Prostate gland (tissue), 2 donors: ENCODE measurements at regions not wholly inside any gene's neighbourhood (a gene's known extent, or its start where the extent isn't known, plus 50 kb on each side); places are given as distances from the start of the nearest gene placed in this dataset.

ENCODE experiments used
- CTCF ChIP-seq, 4 experiments: fragments of 200-600 bp in 2 of 4; fragments of 450-650 bp in 2 of 4; sonication (generic) in 2 of 4; IDR thresholded peaks; 1 replicate in 3 of 4; 2 replicates in 1 of 4; pipeline ENCODE4 v1.5.1; 2016 to 2019; ENCODE audit warnings: antibody characterized with exemption in 4 of 4, mild to moderate bottlenecking in 2 of 4, moderate library complexity in 2 of 4
- POLR2A ChIP-seq: fragments of 450-650 bp; IDR thresholded peaks from one replicate; pipeline ENCODE4 v1.6.1; 2016; ENCODE audit warnings: antibody characterized with exemption, mild to moderate bottlenecking

- TF ChIP-seq CTCF (IDR thresholded peaks at IDR 0.05) (no peak), POLR2A (no peak)
Measured at GRCh38 chr2:8532438-8532837, 149.4 kb upstream of the ID2 start.
